HG02642 (cell line): ENCODE measurements at regions not wholly inside any gene's neighbourhood (a gene's known extent, or its start where the extent isn't known, plus 50 kb on each side); places are given as distances from the start of the nearest gene placed in this dataset.
"Not testable (repeated sequence)": the region's sequence is repeated elsewhere in the genome, so short reads cannot be mapped to it uniquely, and the experiment has no call there.

Experiments used
- ATAC-seq: cut with Tn5 transposase; IDR thresholded peaks from one replicate; pipeline ENCODE4 v1.9.1; 2021; ENCODE audit warnings: mild to moderate bottlenecking; ENCODE audit not compliant: unreplicated experiment, poor library complexity

GRCh38 chr6:74343804-74344203, 647.8 kb downstream of the CD109 start:
- ATAC-seq: no peak

- ATAC-seq: not testable (repeated sequence)
These were observed 647.3 kb downstream of the CD109 start for GRCh38 chr6:74343321-74343720.

DNA sequence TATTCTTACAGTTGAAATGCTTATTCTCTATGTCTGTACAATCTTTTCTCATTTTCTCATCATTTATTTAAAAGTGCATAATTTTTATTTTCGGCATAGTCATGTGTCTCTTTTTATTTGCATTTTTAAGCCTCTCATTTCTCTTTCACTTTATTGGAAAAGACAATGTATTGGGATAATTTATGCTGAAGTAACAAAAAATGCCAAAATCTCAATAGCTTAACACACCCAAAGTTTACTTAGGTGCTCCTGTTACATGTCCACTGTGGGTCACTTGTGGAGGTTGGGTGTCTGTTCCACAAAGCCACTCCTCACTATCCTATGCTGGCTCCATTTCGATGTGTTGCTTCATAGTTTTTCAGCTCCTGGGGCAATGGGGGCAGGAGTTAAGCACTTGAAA, 638.7 kb downstream of the CD109 start:
- ATAC-seq: no peak

DNA sequence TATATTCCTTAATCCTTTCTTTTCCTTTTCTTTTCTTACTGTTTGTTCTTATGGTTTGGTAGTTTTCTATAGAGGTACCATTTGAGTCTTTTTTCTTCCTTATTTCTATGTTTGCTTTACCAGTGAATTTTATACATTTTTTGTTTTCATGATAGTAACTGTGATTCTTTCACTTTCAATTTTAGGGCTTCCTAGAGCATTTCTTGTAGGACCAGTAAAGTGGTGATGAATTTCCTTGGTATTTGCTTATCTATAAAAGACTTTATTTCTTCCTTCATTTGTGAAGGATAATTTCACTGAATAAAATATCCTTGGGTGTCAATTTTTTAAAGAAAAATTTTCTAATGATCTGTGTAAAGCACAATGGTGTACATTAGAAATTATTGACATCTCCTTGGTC, 637.4 kb downstream of the CD109 start:
- ATAC-seq: no peak

GRCh38 chr6:74320715-74321114, 624.7 kb downstream of the CD109 start:
- no peak for ATAC-seq

GRCh38 chr6:74320074-74320473, 624.1 kb downstream of the CD109 start:
- ATAC-seq: no peak

DNA sequence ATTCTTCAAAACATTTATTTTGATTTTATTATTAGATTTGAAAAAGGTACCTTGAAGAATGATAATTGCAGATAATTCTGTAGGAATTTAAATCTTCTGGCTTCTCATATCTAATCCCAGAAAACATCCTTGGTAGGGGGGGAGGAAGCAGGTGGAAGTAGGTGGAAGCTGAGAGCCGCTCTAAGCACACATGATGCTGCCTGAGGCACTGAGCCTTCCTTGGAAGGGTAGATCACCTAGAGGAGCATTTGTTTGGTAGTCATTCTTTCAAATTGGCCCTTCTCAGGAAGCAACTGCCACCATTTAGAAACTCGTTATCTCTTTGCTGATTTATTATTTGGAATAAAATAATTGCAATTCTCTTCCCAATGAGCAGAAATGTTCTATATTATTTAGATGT, 623.3 kb downstream of the CD109 start:
- no peak for ATAC-seq

- no peak for ATAC-seq
These were observed 622.7 kb downstream of the CD109 start for GRCh38 chr6:74318738-74319137.

- ATAC-seq: no peak
These were observed 616.1 kb downstream of the CD109 start for GRCh38 chr6:74312081-74312480.

- ATAC-seq: no peak
These were observed 615.4 kb downstream of the CD109 start for GRCh38 chr6:74311431-74311830.

GRCh38 chr6:74289884-74290283, 593.9 kb downstream of the CD109 start:
- ATAC-seq: no peak

- ATAC-seq: no peak
These were observed 591.9 kb downstream of the CD109 start for GRCh38 chr6:74287932-74288331.

- ATAC-seq: no peak
These were observed 591.4 kb downstream of the CD109 start for GRCh38 chr6:74287441-74287840.

GRCh38 chr6:74284284-74284683, 588.3 kb downstream of the CD109 start:
- no peak for ATAC-seq

- ATAC-seq: no peak
These were observed 587.5 kb downstream of the CD109 start for GRCh38 chr6:74283532-74283931.

DNA sequence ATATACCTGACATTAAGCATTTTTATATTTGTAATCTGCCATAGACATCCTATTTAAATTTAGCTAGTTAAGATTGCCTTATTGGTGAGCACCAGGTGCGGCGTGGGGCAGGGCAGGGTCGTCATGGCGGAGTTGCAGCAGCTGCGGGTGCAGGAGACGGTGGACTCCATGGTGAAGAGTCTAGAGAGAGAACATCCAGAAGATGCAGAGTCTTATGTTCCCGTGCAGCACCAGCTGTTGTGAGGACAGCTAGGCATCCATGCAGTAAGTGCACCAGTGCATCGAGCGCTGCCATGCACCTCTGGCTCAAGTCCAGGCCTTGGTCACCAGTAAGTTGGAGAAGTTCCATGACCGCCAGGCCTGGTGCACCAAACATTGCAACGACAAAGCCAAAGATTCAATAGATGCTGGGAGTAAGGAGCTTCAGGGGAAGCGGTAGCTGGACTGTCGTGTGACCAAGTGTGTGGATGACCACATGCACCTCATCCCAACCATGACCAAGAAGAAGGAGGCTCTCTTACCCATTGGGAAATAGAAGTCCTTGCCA, 586.2 kb downstream of the CD109 start:
- ATAC-seq: no peak

DNA sequence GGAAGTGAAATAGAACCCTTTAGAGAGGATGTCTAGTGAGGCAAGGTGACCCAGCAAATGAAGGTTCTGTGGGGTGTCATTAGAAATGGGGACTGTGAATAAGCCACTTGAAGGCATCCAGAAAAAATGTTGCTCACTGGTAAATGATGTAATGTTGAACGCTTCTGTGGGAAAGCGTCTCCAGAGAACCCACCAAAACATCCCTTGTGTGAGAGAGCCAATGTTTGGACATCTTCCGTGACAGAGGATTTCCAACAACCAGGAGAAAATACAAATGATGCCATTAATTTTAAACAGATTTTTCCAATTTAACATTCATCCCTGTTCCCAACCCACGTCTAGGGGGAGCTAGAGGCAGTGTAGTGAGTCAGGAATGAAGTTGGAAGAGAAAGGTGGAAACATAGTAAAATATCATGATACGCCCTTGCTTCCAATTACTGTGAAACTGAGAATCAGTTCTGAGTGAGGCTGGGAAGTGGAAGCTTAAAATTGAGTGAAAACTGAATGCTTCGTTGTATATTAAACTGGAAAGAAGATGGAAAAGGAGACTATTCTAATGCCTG, 584.2 kb downstream of the CD109 start:
- ATAC-seq: no peak

- no peak for ATAC-seq
These were observed 581.8 kb downstream of the CD109 start for GRCh38 chr6:74277777-74278186.

DNA sequence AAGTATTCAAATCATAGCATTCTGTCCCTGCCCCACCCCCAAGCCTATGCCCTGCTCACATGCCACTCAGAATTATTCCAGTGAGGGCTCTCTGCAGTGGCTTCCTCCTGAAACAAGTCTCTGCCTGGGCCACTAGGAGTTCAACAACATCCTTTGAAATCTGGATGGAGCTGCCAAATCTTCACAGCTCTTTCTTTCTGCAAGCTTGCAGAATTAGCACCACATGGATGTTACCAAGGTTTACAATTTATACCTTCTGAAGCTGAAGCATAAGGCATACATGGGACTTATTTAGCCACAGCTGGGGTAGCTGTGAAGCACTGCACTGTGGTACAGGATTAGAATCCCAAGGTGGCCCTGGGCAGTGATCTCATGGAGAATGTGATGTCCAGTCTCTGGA, 577.5 kb downstream of the CD109 start:
- no peak for ATAC-seq

- ATAC-seq: no peak
These were observed 573.5 kb downstream of the CD109 start for GRCh38 chr6:74269600-74269858.

DNA sequence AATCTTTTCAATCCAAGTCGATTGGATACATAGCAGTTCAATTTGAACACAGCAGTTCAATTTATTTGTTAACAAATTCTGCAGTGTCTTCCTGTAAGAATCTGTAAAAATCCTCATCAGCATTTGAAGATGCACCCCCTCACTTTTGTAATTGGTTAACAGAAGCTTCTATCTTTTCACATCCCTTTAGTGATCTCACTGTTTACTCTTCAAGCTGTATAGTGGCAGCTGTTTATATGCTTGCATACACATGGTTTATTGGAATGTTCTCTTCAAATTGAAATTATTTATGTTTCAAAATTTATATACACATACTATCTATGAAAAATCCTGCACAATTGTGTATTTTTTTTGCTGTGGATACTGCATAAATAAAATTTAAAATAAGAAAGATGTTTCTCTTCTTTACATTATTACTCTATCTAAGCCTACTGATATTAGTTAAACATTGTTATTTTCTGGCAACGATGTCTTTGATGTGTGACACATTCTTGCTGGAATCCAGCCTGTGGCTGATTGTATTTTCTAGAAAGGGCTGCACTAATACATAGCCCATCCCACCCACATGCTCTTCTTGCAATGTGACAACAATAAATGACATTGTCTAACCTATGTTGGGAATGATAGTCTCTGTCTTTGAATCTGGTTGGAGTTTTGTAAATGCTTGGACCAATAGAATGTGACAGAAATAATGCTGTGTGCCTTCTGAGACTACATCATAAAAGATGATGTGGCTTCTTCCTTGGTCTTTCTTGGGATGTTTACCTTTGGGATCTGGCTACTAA, 573.0 kb downstream of the CD109 start:
- ATAC-seq: no peak

DNA sequence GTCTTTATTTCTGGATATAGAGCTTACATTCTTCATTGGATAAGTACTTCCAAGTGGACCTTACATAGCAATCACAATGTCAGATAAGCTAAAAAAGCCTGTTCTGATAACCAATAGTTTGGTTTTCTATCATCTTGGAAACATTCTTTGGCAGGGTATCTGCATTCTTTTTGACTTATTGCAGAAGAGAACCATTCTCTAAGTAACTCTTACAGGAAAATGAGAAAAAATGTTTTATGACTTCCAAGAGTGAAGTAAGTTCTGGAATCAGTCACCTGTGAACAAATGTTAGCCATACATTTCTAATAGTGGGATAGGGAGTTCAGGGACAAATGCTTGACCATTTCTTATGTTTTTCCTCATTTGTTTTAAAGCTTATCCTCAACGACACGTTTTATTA, 564.0 kb downstream of the CD109 start:
- ATAC-seq: no peak
